ENCODE measurements at regions not wholly inside any gene's neighbourhood (a gene's known extent, or its start where the extent isn't known, plus 50 kb on each side); places are given as distances from the start of the nearest gene placed in this dataset.
"Not testable (repeated sequence)": the region's sequence is repeated elsewhere in the genome, so short reads cannot be mapped to it uniquely, and the experiment has no call there.

DNA sequence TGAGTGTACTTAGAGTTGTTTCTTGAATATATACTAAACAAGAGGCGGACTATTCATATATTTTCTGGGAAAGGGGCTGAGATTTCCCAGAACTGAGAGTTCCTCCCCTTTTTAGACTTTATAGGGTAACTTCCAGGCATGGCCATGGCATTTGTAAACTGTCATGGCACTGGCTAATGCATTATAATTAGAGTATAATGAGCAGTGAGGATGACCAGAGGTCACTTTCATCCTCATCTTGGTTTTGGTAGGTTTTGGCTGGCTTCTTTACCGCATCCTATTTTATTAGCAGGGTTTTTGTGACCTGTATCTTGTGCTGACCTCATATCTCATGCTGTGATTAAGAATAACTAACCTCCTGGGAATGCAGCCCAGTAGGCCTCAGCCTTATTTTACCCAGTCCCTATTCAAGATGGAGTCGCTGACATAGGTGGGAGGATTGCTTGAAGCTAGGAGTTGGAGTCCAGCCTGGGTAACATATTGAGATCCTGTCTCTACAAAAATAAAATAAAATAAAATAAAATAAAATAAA is 91.4 kb downstream of the MOBP start:
- DNase-seq (ENCODE audit: low spot score): no peak

GRCh38 chr3:39559543-39559942 is 92.1 kb downstream of the MOBP start:
- no peak for DNase-seq (ENCODE audit: low spot score)

GRCh38 chr3:39568508-39568907 is 101.0 kb downstream of the MOBP start:
- DNase-seq (ENCODE audit: low spot score): no peak

DNA sequence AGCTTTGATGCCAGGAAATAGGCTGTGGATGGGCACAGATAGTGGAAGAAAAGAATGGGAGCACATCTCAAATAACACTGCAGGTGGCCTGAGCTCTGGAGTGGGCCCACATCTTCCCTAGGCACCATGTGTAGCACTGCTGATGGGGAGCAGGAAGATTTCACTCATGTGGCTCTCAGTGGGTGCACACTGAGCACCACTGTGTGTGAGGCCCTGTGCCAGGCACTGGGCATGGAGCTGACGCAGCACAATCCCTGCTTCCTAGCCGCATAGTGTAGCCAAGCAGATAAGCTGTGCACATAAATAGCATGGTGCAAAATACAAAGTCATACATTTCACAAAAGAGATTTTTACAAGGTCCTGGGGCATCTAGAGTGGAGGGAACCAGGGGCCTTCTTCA is 101.6 kb downstream of the MOBP start:
- no peak for DNase-seq (ENCODE audit: low spot score)

DNA sequence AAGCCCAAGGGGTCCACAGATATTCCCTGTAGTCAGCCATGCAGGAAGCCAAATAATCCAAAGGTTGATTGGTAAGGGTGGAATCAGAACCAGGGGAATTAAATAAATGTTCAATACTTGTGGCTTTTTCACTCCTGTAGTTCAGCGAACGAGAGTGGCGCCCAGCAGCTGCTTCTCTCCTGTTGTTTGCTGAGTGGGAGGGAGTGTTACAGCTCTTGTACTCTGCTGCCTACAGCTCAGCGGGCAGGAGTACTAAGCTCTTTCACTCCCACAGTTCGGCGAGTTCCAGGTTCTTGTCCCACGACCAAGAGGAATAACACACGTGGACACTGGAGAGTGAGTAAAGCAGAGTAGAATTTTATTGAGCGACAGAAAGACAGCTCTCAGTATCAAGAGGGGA is 105.9 kb downstream of the MOBP start:
- DNase-seq (ENCODE audit: low spot score): no peak

DNA sequence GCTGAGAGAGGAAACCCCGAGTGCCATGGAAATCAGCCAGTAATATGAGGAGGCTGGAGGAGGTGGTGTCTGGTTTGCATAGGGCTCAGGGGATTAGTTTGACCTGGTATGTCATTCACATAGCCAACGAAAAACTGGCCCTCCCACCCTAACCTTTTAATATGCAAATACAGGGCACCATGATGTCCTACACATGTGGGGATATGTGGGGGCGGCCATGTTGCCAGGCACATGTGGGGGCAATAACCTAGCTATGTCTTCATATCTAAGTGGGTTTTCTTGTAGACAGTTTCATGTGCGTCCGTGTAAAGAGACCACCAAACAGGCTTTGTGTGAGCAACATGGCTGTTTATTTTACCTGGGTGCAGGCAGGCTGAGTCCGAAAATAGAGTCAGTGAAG is 110.1 kb downstream of the MOBP start:
- peak; percentile 49 for DNase-seq (ENCODE audit: low spot score)

DNA sequence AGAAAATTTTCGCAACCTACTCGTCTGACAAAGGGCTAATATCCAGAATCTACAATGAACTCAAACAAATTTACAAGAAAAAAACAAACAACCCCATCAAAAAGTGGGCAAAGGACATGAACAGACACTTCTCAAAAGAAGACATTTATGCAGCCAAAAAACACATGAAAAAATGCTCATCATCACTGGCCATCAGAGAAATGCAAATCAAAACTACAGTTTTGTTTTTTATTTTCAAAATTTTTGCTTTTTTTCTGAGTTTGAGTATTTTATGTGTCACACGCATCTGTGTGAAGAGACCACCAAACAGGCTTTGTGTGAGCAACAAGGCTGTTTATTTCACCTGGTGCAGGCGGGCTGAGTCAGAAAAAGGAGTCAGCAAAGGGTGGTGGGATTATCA is 118.7 kb downstream of the MOBP start:
- not testable (repeated sequence) for DNase-seq (ENCODE audit: low spot score)

DNA sequence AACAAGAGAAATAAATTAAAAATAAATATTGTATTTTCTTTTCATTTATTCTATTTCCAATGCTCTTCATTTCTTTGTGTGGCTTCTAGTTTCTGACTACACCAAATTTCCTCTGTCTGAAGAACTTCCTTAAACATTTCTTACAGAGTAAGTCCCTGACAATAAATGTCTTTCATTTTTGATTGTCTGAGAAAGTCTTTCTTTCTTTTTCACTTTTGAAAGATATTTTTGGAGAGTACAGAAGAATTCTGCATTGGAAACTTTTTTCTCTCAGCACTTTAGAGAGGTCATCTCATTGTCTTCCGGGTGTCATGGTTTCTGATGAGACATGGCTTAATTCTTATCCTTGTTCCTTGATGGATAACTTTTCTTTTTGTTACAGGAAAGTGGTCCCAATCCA is 119.6 kb downstream of the MOBP start:
- DNase-seq (ENCODE audit: low spot score): no peak

- DNase-seq (ENCODE audit: low spot score): no peak
These were observed 123.3 kb downstream of the MOBP start for GRCh38 chr3:39590806-39591205.

DNA sequence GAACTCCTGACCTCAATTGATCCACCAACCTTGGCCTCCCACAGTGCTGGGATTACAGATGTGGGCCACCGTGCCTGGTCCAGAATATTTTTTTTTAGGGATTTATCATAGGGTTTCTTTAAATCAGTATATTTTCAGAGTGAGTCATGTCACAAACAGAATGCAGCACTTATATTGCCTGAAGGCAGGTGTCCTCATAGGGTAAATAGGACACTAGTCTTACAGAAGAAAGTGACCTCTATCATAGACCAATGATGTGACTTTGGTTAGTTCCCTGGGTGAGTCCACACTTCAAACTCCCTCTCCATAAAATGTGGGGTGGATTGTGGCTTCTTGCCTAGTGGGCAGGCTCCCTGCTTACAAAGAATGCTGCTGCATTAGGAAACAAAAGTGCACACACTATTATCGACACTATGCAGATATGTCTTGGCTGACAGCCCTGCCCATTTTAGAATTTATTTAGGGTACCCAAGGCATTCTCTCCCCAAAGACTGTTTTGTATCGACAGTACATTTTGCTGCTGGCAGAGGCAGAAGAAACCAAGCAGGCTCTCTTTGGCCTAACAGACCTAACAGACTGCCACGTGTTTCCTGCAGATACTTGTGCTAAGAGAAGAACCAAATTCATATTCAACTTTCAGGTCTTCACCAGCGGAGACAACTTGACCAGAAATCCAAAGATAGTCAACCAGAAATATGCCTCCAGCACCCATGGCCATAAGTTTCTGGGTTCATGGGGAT is 125.0 kb downstream of the MOBP start:
- no peak for DNase-seq (ENCODE audit: low spot score)

- no peak for DNase-seq (ENCODE audit: low spot score)
These were observed 125.9 kb downstream of the MOBP start for GRCh38 chr3:39593341-39593740.

DNA sequence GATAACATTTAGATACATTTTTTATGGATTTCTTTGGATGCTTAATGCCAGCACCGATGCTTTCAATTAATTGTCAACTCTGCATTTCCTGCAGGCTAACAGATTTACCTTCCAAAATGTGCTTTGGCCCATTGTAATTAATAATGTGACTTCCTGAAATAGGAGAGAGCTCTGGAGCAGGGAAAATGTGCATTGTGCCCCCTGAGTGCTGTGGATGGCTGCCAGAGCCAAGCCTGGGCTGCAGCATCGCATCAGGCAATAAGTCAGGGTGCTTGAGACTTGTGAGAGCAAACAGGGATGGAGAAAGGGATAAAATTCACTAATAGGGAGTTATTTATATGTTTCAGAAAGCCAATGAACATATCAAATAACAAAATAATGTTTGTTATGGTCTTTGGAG is 133.8 kb downstream of the MOBP start:
- DNase-seq (ENCODE audit: low spot score): no peak

- DNase-seq (ENCODE audit: low spot score): no peak
These were observed 138.4 kb downstream of the MOBP start for GRCh38 chr3:39605837-39606236.

DNA sequence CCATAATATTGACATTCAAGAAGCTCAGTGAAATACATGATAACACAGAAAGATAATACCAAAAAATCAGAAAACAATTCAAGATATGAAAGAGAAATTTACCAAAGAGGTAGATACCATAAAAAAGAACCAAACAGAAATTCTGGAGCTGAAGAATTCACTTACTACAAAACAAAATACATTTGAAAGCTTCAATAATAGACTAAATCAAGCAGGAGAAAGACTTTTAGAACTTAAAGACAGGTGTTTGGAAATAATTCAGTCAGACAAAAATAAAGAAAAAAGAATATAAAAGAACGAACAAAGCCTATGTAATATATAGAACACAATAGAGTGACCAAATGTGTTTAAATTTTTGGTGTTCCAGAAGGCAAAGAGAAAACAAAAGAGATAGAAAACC is 158.7 kb downstream of the MOBP start:
- DNase-seq (ENCODE audit: low spot score): no peak

- no peak for DNase-seq (ENCODE audit: low spot score)
These were observed 163.7 kb downstream of the MOBP start for GRCh38 chr3:39631136-39631535.

GRCh38 chr3:39637807-39638206 is 170.3 kb downstream of the MOBP start:
- DNase-seq (ENCODE audit: low spot score): no peak

- DNase-seq (ENCODE audit: low spot score): no peak
These were observed 170.8 kb downstream of the MOBP start for GRCh38 chr3:39638301-39638700.

- no peak for DNase-seq (ENCODE audit: low spot score)
These were observed 169.8 kb upstream of the MYRIP start for GRCh38 chr3:39639344-39640236.

DNA sequence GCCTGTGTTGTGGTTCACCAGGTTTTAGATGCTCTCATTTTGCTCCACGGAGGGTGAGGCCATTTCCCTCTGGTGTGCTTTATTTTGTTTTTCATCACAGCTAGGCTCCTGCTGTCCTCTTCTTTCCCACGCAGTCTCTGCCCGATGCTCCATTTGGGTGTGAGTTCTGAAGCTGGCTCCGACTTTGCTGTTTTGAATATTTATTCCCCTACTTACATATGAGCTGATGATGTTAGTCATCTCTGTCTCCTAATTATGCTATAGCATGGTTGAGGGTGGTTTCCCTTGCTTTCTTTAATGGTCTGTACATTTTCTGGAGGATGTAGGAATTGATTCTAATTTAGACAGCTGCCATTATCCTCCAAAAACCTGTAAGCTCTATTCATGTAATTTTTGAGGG is 168.1 kb upstream of the MYRIP start:
- DNase-seq (ENCODE audit: low spot score): no peak

DNA sequence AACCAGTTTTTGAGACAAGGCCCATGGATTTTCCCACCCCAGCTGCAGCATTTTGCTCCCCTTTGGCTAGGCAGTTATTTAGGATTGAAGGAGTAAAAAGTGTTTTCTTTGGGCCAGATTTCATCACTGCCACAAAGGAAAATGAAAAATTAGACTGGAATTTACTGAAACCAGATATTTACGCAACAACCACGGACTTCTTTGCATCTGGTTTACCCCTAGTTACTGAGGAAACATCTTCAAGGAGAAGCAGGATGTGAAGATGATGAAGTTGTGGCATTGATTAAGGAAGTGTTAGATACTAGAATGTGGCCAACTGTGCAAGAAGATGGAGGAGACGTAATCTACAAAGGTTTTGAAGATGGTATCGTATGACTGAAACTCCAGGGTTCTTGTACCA is 165.2 kb upstream of the MYRIP start:
- DNase-seq (ENCODE audit: low spot score): no peak

- DNase-seq (ENCODE audit: low spot score): not testable (repeated sequence)
These were observed 158.2 kb upstream of the MYRIP start for GRCh38 chr3:39651256-39651655.

GRCh38 chr3:39651993-39652739 is 157.2 kb upstream of the MYRIP start:
- DNase-seq (ENCODE audit: low spot score): no peak
